IMR-90 (cell line): ENCODE measurements at regions not wholly inside any gene's neighbourhood (a gene's known extent, or its start where the extent isn't known, plus 50 kb on each side); places are given as distances from the start of the nearest gene placed in this dataset.

Source experiments
- ATAC-seq: fragments of 200-7000 bp; cut with Tn5 transposase; 2 replicates; pipeline ENCODE4 v1.9.1; 2020; ENCODE audit warnings: low read depth, mild to moderate bottlenecking, moderate library complexity
- BruUV-seq: library from RNA; stranded (reverse); fragments of 400-500 nt; replicated peaks from 2 replicates; lab custom pipeline; 2021; lab: Mats Ljungman, UMichigan
- CTCF ChIA-PET: fragments of 300-600 bp; formaldehyde crosslinking; extraction: SDS; loops from one replicate; lab custom pipeline; 2021; ENCODE audit warnings: antibody characterized with exemption; lab: Yijun Ruan, JAX
- POLR2A ChIA-PET: fragments of 300-600 bp; sonication (Branson Sonifier 250); formaldehyde crosslinking; loops from one replicate; lab custom pipeline; 2022; ENCODE audit warnings: antibody characterized with exemption; ENCODE audit not compliant: unreplicated experiment; lab: Charles Lee
- DNase-seq: peaks from one replicate; pipeline ENCODE4 v3.0.0; 2013
- H2AFZ ChIP-seq: replicated peaks from 2 replicates; pipeline ENCODE3; 2013; ENCODE audit warnings: low read length, mild to moderate bottlenecking; ENCODE audit not compliant: poor library complexity
- H2AK5ac ChIP-seq: 2 replicates; pipeline ENCODE4 v1.6.1; 2013; ENCODE audit warnings: low read depth, low read length, inconsistent platforms
- H2AK9ac ChIP-seq: replicated peaks from 2 replicates; pipeline ENCODE3; 2013; ENCODE audit warnings: mild to moderate bottlenecking, low read depth, low read length, moderate library complexity; ENCODE audit not compliant: poor library complexity
- H2BK120ac ChIP-seq: 2 replicates; pipeline ENCODE4 v1.6.1; 2013; ENCODE audit warnings: low read depth, low read length, inconsistent platforms
- H2BK15ac ChIP-seq: 3 replicates; pipeline ENCODE4 v1.6.1; 2013; ENCODE audit warnings: low read depth, low read length, inconsistent platforms
- H2BK20ac ChIP-seq: 2 replicates; pipeline ENCODE4 v1.6.1; 2013; ENCODE audit warnings: low read depth, mild to moderate bottlenecking, inconsistent platforms, low read length, moderate library complexity
- H2BK5ac ChIP-seq: 2 replicates; pipeline ENCODE4 v1.6.1; 2013; ENCODE audit warnings: mild to moderate bottlenecking, low read depth, low read length, inconsistent platforms; ENCODE audit not compliant: poor library complexity, severe bottlenecking
- H3K14ac ChIP-seq: replicated peaks from 2 replicates; pipeline ENCODE4 v1.6.1; 2013; ENCODE audit warnings: low read depth, low read length, inconsistent platforms
- H3K18ac ChIP-seq: 2 replicates; pipeline ENCODE4 v1.6.1; 2013; ENCODE audit warnings: low read depth, low read length, control low read depth
- H3K23ac ChIP-seq: 2 replicates; pipeline ENCODE4 v1.6.1; 2013; ENCODE audit warnings: low read depth, low read length, inconsistent platforms
- H3K27ac ChIP-seq: 2 replicates; pipeline ENCODE4 v1.5.1; 2013; ENCODE audit warnings: mild to moderate bottlenecking, control low read depth, low read length; ENCODE audit not compliant: insufficient read depth
- H3K27me3 ChIP-seq: 2 replicates; pipeline ENCODE4 v1.6.1; 2013; ENCODE audit warnings: low read length; ENCODE audit not compliant: control insufficient read depth, insufficient read depth
- H3K36me3 ChIP-seq: 2 replicates; pipeline ENCODE4 v1.6.1; 2013; ENCODE audit warnings: low read length, mixed read lengths; ENCODE audit not compliant: control insufficient read depth, insufficient read depth
- H3K4ac ChIP-seq: 2 replicates; pipeline ENCODE4 v1.6.1; 2013; ENCODE audit warnings: low read depth, low read length, inconsistent platforms
- H3K4me1 ChIP-seq: 2 replicates; pipeline ENCODE4 v1.6.1; 2013; ENCODE audit warnings: low read length, mixed read lengths; ENCODE audit not compliant: control insufficient read depth, insufficient read depth
- H3K4me2 ChIP-seq: 2 replicates; pipeline ENCODE4 v1.6.1; 2013; ENCODE audit warnings: low read depth, mild to moderate bottlenecking, control low read depth, low read length, moderate library complexity
- H3K4me3 ChIP-seq: 2 replicates; pipeline ENCODE4 v1.5.1; 2013; ENCODE audit warnings: low read depth, mild to moderate bottlenecking, control low read depth, low read length, moderate library complexity; ENCODE audit not compliant: insufficient read depth
- H3K56ac ChIP-seq: 2 replicates; pipeline ENCODE4 v1.6.1; 2013; ENCODE audit warnings: low read length, inconsistent platforms; ENCODE audit not compliant: insufficient read depth; ENCODE audit errors: extremely low read depth
- H3K79me1 ChIP-seq, 2 experiments: 2 replicates each; pipeline ENCODE4 v1.6.1; 2013; ENCODE audit warnings: low read length in 2 of 2, inconsistent platforms in 1 of 2, low read depth in 1 of 2
- H3K9ac ChIP-seq: 2 replicates; pipeline ENCODE4 v1.6.1; 2013; ENCODE audit warnings: low read depth, low read length, control low read depth
- H3K9me1 ChIP-seq: 2 replicates; pipeline ENCODE4 v1.6.1; 2013; ENCODE audit warnings: low read length, inconsistent platforms; ENCODE audit not compliant: insufficient read depth
- H3K9me3 ChIP-seq: 2 replicates; pipeline ENCODE4 v1.6.1; 2013; ENCODE audit warnings: low read length; ENCODE audit not compliant: control insufficient read depth, insufficient read depth
- H4K20me1 ChIP-seq: 2 replicates; pipeline ENCODE4 v1.6.1; 2013; ENCODE audit warnings: low read length, inconsistent platforms; ENCODE audit not compliant: insufficient read depth
- H4K5ac ChIP-seq: 2 replicates; pipeline ENCODE4 v1.6.1; 2013; ENCODE audit warnings: mild to moderate bottlenecking, low read depth, low read length, control low read depth
- H4K8ac ChIP-seq, 2 experiments: 2 replicates each; pipeline ENCODE4 v1.6.1; 2013; ENCODE audit warnings: low read depth in 2 of 2, low read length in 2 of 2, control low read depth in 1 of 2, inconsistent platforms in 1 of 2
- H4K91ac ChIP-seq: 2 replicates; pipeline ENCODE4 v1.6.1; 2013; ENCODE audit warnings: low read depth, low read length, inconsistent platforms; ENCODE audit not compliant: insufficient read depth
- CHD1 ChIP-seq: IDR thresholded peaks from 2 replicates; pipeline ENCODE4 v1.6.1; 2012; ENCODE audit warnings: low read depth, low read length, improper control_type of control experiment
- NFE2L2 ChIP-seq: fragments of 150-350 bp; IDR thresholded peaks from 2 replicates; pipeline ENCODE4 v1.6.1; 2016; ENCODE audit warnings: low read depth, mild to moderate bottlenecking, low read length
- POLR2A ChIP-seq: IDR thresholded peaks from 2 replicates; pipeline ENCODE4 v1.6.1; 2012; ENCODE audit warnings: mild to moderate bottlenecking, low read depth, low read length
- SMC3 ChIP-seq: fragments of 150-350 bp; IDR thresholded peaks from 2 replicates; pipeline ENCODE4 v1.6.1; 2016; ENCODE audit warnings: low read depth, mild to moderate bottlenecking, antibody characterized with exemption, low read length, moderate library complexity
- WGBS, 2 experiments: methylation state at CpG; one replicate each; pipeline versions ENCODE4 v1.1.5 to v1.1.7; 2013; ENCODE audit warnings: missing lambda C conversion rate in 2 of 2; ENCODE audit not compliant: insufficient read length in 1 of 2; ENCODE audit errors: extremely low coverage in 2 of 2; 5-methylcytosine and 5-hydroxymethylcytosine counted together
- dilution Hi-C: fragments of 300-500 bp; cut with HindIII; formaldehyde crosslinking; loops from one replicate; pipeline ENCODE4 v1.14.3; 2018; ENCODE audit warnings: low sequenced_read_pairs; ENCODE audit not compliant: unreplicated experiment
- in situ Hi-C: fragments of 300-500 bp; cut with MboI; formaldehyde crosslinking; loops from 3 replicates; pipeline ENCODE4 v1.14.3; 2019; ENCODE audit warnings: low sequenced_read_pairs, inconsistent platforms, mixed read lengths
- intact Hi-C: fragments of 100-400 bp; cut with micrococcal nuclease; formaldehyde crosslinking; loops from 2 replicates; pipeline ENCODE4 v1.10.0; 2022

DNA sequence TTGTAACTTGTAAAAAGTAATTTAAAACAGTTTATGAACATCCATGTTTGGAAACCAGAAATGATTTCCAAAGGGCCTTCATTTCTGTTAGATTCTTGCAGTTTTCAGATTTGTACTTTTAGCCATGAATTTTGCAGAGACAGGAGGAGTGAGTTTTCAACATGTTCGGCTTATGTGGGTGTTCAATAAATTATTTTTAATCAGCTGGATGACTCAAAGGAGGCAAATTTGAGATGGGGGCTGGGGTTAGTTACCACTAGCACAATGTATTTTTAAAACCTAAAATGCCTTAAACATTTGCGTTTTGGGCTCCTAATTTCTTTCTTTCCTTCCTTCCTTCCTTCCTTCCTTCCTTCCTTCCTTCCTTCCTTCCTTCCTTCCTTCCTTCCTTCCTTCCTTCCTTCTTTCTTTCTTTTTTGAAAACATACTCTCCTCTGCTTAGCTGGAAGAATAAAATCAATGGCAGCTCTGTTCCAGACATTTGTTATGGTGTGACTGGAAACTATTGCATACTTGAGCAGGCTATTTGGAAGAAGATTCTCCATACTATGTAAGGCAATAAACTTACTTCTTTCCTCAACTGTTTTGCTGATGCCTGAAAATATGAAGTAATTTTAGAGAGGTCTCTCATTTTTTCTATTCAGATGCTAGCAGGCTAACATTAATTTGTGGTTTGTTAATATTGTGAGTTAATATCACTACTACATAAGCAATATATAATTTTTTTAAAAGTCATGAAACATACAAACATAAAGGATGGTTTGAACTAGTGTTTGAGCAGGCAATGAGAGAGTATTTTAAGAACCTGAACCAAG, 394.4 kb downstream of the NYAP2 start:
- no TSS peak for BruUV-seq
- no peak for ATAC-seq
- TF ChIP-seq POLR2A (no peak), CHD1 (no peak), SMC3 (no peak), NFE2L2 (no peak)
- no peaks in the 10 kb centered on the region for H3K9me1 ChIP-seq
- WGBS, 2 experiments, result no CpG with 5 or more reads among the region's 2 CpGs
- H2BK20ac ChIP-seq, result no peak overlapping the region
- no peak overlapping the region for H3K23ac ChIP-seq
- H2AFZ ChIP-seq, result no peak overlapping the region
- H2BK5ac ChIP-seq, result no peak overlapping the region
- dilution Hi-C loops (no loop called here), in situ Hi-C loops (no loop called here), intact Hi-C loops (no loop called here)
- ChIA-PET CTCF (interaction anchor here (0.6 kb wide), 1 partner anchor 8 kb away, joined by 4 read pairs; no protein-coding TSS in a partner anchor), POLR2A (no interaction called here)
- H3K9me3 ChIP-seq, result no peaks in the 10 kb centered on the region
- no peaks in the 10 kb centered on the region for H3K36me3 ChIP-seq
- no peak overlapping the region for H3K9ac ChIP-seq
- H2AK9ac ChIP-seq, result no peak overlapping the region
- H3K27ac ChIP-seq, result no peak overlapping the region
- no peak overlapping the region for H4K5ac ChIP-seq
- H2BK120ac ChIP-seq, result no peak overlapping the region
- no peaks in the 10 kb centered on the region for H3K79me1 ChIP-seq
- H3K4ac ChIP-seq, result no peak overlapping the region
- H4K20me1 ChIP-seq, result no peaks in the 10 kb centered on the region
- no peak overlapping the region for H4K91ac ChIP-seq
- H3K27me3 ChIP-seq, result no peaks in the 10 kb centered on the region
- H4K8ac ChIP-seq, result no peak overlapping the region
- H3K4me1 ChIP-seq, result no peaks in the 10 kb centered on the region
- H3K56ac ChIP-seq, result no peak overlapping the region
- no peak overlapping the region for H3K18ac ChIP-seq
- H2AK5ac ChIP-seq, result no peak overlapping the region
- no peak overlapping the region for H3K4me3 ChIP-seq
- H3K14ac ChIP-seq, result no peak overlapping the region
- no peak overlapping the region for H2BK15ac ChIP-seq
- no peak for DNase-seq
- H3K4me2 ChIP-seq, result no peak overlapping the region
